ENCODE measurements at regions not wholly inside any gene's neighbourhood (a gene's known extent, or its start where the extent isn't known, plus 50 kb on each side); places are given as distances from the start of the nearest gene placed in this dataset.
"Not testable (repeated sequence)": the region's sequence is repeated elsewhere in the genome, so short reads cannot be mapped to it uniquely, and the experiment has no call there.

DNA sequence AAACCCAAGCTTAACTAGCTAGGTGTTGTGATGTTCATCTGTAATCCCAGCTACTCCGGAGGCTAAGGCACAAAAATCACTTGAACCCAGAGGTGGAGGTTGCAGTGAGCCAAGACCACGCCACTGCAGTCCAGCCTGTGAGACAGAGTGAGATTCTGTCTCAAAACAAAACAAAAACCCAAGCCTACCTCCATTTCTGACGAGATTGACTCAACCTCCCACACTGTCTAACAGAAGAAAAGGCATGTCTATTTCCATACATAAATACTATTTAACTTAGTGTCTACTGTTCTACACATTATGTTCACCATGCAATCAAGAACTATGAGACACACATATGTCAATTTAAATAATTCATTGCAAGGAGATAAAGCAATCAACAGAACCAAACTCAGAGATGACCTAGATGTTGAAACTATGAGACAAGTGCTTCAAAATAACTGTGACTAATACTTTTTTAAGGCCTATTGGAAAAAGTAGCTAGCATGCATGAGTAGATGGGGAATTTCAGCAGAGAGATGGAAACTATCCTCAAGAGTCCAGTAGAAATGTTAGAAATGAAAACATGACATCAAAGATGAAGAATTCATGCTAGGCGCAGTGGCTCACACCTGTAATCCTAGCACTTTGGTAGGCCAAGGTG, 75.9 kb upstream of the DHRS4 start:
- H3K9me3 Mint-ChIP-seq = no peaks in the 10 kb centered on the region
- no peak overlapping the region for H3K4me3 Mint-ChIP-seq
- CTCF ChIA-PET = no interaction called here
- no peak for DNase-seq
- H3K27me3 Mint-ChIP-seq = no peaks in the 10 kb centered on the region
- POLR2A ChIA-PET = no interaction called here
- H3K4me1 Mint-ChIP-seq = no peaks in the 10 kb centered on the region
- H3K27ac Mint-ChIP-seq = no peak overlapping the region
- H3K36me3 Mint-ChIP-seq (ENCODE audit: low read depth) = no peaks in the 10 kb centered on the region

DNA sequence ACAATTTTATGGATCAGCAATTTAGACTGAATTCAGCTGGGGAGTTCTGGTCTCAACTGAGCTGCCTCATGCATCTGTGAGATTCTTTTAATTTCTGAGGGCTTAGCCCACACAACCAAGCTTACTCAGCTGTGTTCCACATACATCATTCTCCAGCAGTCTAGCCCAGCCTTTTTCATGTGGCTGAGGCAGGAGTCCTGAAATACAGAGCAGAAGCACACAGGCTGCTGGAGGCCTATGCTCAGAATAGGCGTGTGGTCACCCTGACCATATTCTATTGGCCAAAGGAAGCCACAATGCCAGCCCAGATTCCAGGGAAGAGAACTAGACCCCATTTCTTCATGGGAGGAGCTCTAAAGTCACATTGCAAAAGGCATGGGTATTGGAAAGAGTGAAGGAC, 72.3 kb upstream of the DHRS4 start:
- H3K4me1 Mint-ChIP-seq = no peaks in the 10 kb centered on the region
- no peak overlapping the region for H3K4me3 Mint-ChIP-seq
- no peaks in the 10 kb centered on the region for H3K9me3 Mint-ChIP-seq
- POLR2A ChIA-PET = no interaction called here
- no peak for DNase-seq
- no peak overlapping the region for H3K27ac Mint-ChIP-seq
- CTCF ChIA-PET = interaction anchor here (1.2 kb wide), 1 partner anchor 14 kb away, joined by 3 read pairs; no protein-coding TSS in a partner anchor
- no peaks in the 10 kb centered on the region for H3K36me3 Mint-ChIP-seq (ENCODE audit: low read depth)
- H3K27me3 Mint-ChIP-seq = no peaks in the 10 kb centered on the region

- POLR2A ChIA-PET = no interaction called here
- no peak for DNase-seq
- Mint-ChIP-seq H3K36me3 (ENCODE audit: low read depth) (no peaks in the 10 kb centered on the region), H3K27me3 (peaks cover 10% of the 10 kb centered on the region), H3K9me3 (no peaks in the 10 kb centered on the region), H3K4me1 (no peaks in the 10 kb centered on the region), H3K27ac (no peak overlapping the region), H3K4me3 (no peak overlapping the region)
- CTCF ChIA-PET = no interaction called here
Observed at GRCh38 chr14:23883684-23884540, 69.7 kb upstream of the DHRS4 start.

DNA sequence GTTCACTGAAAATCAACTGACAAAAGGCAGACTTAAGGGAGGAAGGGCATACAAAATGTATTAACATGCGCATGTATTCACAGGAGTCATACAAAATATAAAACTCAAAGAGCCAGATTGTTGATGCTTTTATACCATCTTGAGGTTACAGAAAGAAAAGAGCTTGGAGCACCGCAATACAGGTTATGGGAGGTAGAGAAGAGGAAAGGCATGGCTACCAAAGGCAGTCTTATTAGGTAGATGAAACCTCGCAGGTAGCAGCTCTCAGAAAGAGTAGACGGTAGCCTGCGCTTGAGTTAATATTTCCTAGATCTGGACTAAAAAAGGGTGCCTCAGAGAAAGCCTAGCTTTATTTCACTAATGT, 69.0 kb upstream of the DHRS4 start:
- ChIA-PET POLR2A (no interaction called here), CTCF (interaction anchor here (1.7 kb wide), 1 partner anchor 11 kb away, joined by 3 read pairs; no protein-coding TSS in a partner anchor)
- Mint-ChIP-seq H3K27me3 (peaks cover 13% of the 10 kb centered on the region), H3K4me1 (no peaks in the 10 kb centered on the region), H3K4me3 (no peak overlapping the region), H3K36me3 (ENCODE audit: low read depth) (no peaks in the 10 kb centered on the region), H3K9me3 (no peaks in the 10 kb centered on the region), H3K27ac (no peak overlapping the region)
- no peak for DNase-seq

DNA sequence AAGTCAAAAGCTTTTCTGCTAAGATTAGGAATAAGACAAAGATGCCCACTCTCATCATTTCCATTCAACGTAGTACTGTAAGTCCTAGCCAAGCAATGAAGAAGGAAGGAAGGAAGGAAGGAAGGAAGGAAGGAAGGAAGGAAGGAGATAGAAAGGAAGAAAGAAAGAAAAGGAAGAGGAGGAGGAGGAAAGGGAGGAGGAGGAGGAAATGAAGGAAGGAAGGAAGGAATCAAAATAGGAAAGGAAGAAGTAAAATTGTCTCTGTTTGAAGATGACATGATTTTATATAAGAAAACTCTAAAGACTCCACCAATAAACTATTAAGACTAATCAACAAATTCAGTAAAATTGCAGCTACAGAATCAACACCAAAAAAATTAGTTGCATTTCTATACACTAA, 66.0 kb upstream of the DHRS4 start:
- Mint-ChIP-seq H3K9me3 (no peaks in the 10 kb centered on the region), H3K36me3 (ENCODE audit: low read depth) (no peaks in the 10 kb centered on the region), H3K27ac (no peak overlapping the region), H3K4me3 (no peak overlapping the region), H3K4me1 (no peaks in the 10 kb centered on the region), H3K27me3 (peaks cover 13% of the 10 kb centered on the region)
- POLR2A ChIA-PET = no interaction called here
- CTCF ChIA-PET = interaction anchor here (0.6 kb wide), 1 partner anchor 42 kb away, joined by 4 read pairs; no protein-coding TSS in a partner anchor
- DNase-seq = no peak

DNA sequence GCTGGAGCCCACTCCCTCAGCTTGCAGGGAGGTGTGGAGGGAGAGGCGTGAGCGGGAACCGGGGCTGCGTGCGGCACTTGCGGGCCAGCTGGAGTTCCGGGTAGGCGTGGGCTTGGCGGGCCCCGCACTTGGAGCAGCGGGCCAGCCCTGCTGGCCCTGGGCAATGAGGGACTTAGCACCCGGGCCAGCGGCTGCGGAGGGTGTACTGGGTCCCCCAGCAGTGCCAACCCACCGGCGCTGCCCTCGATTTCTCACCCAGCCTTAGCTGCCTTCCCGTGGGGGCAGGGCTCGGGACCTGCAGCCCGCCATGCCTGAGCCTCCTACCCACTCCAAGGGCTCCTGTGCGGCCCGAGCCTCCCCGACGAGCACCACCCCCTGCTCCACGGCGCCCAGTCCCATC, 61.9 kb upstream of the DHRS4 start:
- H3K9me3 Mint-ChIP-seq; H3K36me3 Mint-ChIP-seq (ENCODE audit: low read depth); H3K4me1 Mint-ChIP-seq; H3K4me3 Mint-ChIP-seq; DNase-seq; POLR2A ChIA-PET; CTCF ChIA-PET; H3K27ac Mint-ChIP-seq: not testable (repeated sequence)
- H3K27me3 Mint-ChIP-seq = peaks cover 19% of the 10 kb centered on the region

- POLR2A ChIA-PET; DNase-seq; H3K27ac Mint-ChIP-seq; H3K4me3 Mint-ChIP-seq; H3K9me3 Mint-ChIP-seq; H3K36me3 Mint-ChIP-seq (ENCODE audit: low read depth); H3K4me1 Mint-ChIP-seq: not testable (repeated sequence)
- CTCF ChIA-PET = interaction anchor here (0.6 kb wide), 1 partner anchor 10 kb away, joined by 4 read pairs; no protein-coding TSS in a partner anchor
- H3K27me3 Mint-ChIP-seq = peaks cover 15% of the 10 kb centered on the region
Observed at GRCh38 chr14:23892289-23892688, 61.3 kb upstream of the DHRS4 start.

DNA sequence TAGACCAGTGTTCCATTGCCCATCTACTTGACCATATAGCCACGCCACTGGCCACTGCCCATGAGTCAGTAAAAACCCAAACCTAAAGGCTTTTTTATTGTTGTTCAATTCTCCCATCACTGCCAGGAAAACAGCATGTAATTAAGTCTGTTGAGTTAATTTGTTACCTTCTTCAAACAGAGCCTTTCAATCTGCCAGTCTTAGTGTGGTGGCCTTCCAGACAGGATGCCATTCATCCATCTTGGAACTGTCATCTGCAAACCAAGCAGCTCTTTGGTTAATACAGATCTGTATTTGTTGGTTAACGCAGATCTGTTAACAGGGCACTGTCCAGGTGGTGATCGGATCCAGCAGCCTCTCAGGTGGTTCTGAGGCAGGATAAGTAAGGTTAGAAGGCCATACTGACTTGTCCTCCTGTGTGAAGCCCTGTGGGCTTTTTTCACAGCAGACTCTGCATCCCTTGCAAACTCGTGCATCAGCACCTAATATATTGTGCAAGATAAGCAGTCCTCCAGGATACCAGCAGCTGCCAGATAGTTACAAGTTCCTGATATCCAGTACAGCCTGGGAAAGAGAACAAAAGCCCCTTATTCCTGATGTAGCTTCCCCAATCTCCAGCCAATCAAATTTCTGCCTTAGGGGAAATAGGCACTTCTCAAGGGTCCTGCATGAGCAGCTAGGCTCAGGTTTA, 59.1 kb upstream of the DHRS4 start:
- peaks cover 6% of the 10 kb centered on the region for H3K27me3 Mint-ChIP-seq
- no peak overlapping the region for H3K4me3 Mint-ChIP-seq
- ChIA-PET CTCF (no interaction called here), POLR2A (no interaction called here)
- no peaks in the 10 kb centered on the region for H3K36me3 Mint-ChIP-seq (ENCODE audit: low read depth)
- DNase-seq = no peak
- no peak overlapping the region for H3K27ac Mint-ChIP-seq
- no peaks in the 10 kb centered on the region for H3K9me3 Mint-ChIP-seq
- H3K4me1 Mint-ChIP-seq = no peaks in the 10 kb centered on the region

- no peak overlapping the region for H3K4me3 Mint-ChIP-seq
- peaks cover 6% of the 10 kb centered on the region for H3K27me3 Mint-ChIP-seq
- no peaks in the 10 kb centered on the region for H3K4me1 Mint-ChIP-seq
- H3K27ac Mint-ChIP-seq = no peak overlapping the region
- POLR2A ChIA-PET = no interaction called here
- CTCF ChIA-PET = interaction anchor here (1.4 kb wide), 1 partner anchor 16 kb away, joined by 5 read pairs; no protein-coding TSS in a partner anchor
- H3K9me3 Mint-ChIP-seq = no peaks in the 10 kb centered on the region
- DNase-seq = no peak
- no peaks in the 10 kb centered on the region for H3K36me3 Mint-ChIP-seq (ENCODE audit: low read depth)
Observed at GRCh38 chr14:23895053-23895419, 58.5 kb upstream of the DHRS4 start.

DNA sequence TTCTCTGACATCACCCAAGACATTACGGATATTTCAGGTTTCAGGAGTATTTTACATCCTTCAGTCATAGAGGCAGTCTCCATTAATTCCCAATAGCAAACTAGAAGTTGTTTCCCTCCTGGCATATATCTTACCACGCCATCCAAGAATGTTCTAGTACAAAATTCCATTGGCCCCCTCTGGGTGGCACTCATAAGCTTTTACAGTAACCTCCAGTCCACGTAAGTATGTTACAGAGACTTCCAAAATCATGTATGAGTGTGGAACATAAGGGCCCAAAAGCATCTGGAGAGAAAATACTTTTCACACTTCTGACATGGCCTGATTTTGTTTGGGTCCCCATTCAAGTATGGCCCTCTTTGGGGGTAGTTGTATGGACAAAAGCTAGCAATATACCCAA, 58.1 kb upstream of the DHRS4 start:
- H3K27ac Mint-ChIP-seq = no peak overlapping the region
- H3K36me3 Mint-ChIP-seq (ENCODE audit: low read depth) = no peaks in the 10 kb centered on the region
- peaks cover 6% of the 10 kb centered on the region for H3K27me3 Mint-ChIP-seq
- no peaks in the 10 kb centered on the region for H3K4me1 Mint-ChIP-seq
- ChIA-PET CTCF (interaction anchor here (1.4 kb wide), 1 partner anchor 15 kb away, joined by 5 read pairs; no protein-coding TSS in a partner anchor), POLR2A (no interaction called here)
- DNase-seq = no peak
- H3K4me3 Mint-ChIP-seq = no peak overlapping the region
- no peaks in the 10 kb centered on the region for H3K9me3 Mint-ChIP-seq

DNA sequence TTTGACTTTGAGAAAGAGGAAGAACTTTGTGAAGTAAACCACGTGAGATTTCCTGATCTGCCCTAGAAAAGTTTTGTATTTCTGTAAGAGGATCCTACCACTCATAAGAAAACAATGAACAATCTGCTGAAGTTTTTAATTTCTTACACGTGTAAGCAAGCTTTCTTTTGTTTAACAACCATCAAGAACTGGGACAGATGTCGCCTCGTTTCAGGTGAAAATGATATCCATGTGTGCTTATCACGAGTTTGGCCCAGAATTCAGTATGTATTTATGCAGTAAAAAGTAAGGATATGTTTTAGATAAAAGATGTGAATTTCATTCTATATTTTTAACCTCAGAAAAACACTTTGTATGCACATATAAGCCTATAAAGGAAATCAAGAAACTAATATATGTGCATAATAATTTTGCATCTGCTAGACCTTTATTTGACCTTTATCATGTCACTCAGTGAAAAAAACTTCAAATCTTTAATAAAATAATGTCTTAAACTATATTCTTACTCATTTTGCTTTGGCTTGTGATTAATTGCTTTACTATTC, 56.9 kb upstream of the DHRS4 start:
- peaks cover 6% of the 10 kb centered on the region for H3K27me3 Mint-ChIP-seq
- no peaks in the 10 kb centered on the region for H3K36me3 Mint-ChIP-seq (ENCODE audit: low read depth)
- H3K9me3 Mint-ChIP-seq = no peaks in the 10 kb centered on the region
- DNase-seq = no peak
- H3K27ac Mint-ChIP-seq = no peak overlapping the region
- no peak overlapping the region for H3K4me3 Mint-ChIP-seq
- no peaks in the 10 kb centered on the region for H3K4me1 Mint-ChIP-seq
- ChIA-PET CTCF (no interaction called here), POLR2A (no interaction called here)

DNA sequence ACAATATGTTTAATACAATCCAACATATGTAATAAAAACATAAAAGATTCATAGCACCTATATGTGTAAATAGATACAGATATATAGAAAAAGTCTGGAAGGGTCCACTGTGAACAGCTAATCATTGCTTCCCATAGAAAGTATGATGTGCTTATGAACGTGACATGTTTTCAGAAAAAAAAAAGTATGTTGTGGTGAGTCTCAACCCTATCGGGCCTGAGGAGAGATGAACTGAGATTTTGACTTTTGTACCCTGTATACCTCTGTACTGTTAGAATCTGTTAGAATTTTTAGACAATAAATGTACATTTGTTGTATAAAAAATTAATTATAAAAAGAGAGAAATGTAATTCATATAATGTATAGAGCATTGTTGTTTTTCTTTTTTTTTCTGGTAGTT, 56.3 kb upstream of the DHRS4 start:
- DNase-seq; CTCF ChIA-PET; H3K27ac Mint-ChIP-seq; POLR2A ChIA-PET; H3K27me3 Mint-ChIP-seq; H3K4me3 Mint-ChIP-seq; H3K9me3 Mint-ChIP-seq; H3K36me3 Mint-ChIP-seq (ENCODE audit: low read depth); H3K4me1 Mint-ChIP-seq: not testable (repeated sequence)

DNA sequence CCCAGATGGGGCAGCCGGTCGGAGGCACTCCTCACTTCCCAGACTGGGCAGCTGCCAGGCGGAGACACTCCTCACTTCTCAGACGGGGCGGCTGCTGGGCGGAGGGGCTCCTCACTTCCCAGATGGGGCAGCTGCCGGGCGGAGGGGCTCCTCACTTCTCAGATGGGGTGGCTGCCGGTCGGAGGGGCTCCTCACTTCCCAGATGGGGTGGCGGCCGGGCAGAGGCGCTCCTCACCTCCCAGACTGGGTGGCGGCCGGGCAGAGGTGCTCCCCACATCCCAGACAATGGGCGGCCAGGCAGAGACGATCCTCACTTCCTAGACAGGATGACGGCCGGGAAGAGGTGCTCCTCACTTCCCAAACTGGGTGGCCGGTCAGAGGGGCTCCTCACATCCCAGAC, 55.2 kb upstream of the DHRS4 start:
- H3K9me3 Mint-ChIP-seq; H3K27me3 Mint-ChIP-seq; DNase-seq; H3K36me3 Mint-ChIP-seq (ENCODE audit: low read depth); POLR2A ChIA-PET; H3K4me3 Mint-ChIP-seq; H3K27ac Mint-ChIP-seq; CTCF ChIA-PET; H3K4me1 Mint-ChIP-seq: not testable (repeated sequence)
